HG03460 (cell line): ENCODE measurements at regions not wholly inside any gene's neighbourhood (a gene's known extent, or its start where the extent isn't known, plus 50 kb on each side); places are given as distances from the start of the nearest gene placed in this dataset.

ENCODE experiments used
- ATAC-seq: cut with Tn5 transposase; IDR thresholded peaks from one replicate; pipeline ENCODE4 v1.9.1; 2021; ENCODE audit not compliant: unreplicated experiment

GRCh38 chr18:77439888-77440287, 190.2 kb downstream of the GALR1 start:
- ATAC-seq = no peak

DNA sequence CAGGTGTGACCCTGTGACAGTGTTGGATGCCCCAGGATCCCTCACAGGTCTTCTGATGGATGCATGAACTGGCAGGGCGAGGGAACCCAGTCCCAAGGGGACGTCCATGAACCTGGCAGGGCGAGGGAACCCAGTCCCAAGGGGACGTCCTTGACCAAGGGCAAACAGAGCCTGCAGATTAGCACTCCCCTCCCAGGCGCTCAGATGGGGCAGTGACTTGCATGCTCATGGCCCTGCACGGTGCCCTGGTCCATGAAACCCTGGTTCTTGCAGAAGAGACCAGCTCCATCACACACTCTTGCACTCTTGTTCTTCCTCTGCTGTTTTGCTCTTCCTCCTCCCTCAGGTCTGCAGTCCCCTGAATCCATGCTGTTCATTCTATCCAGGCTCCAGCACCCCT, 192.7 kb downstream of the GALR1 start:
- no peak for ATAC-seq

- no peak for ATAC-seq
Measured at GRCh38 chr18:77444385-77444784, 194.7 kb downstream of the GALR1 start.

GRCh38 chr18:77448046-77448445, 198.4 kb downstream of the GALR1 start:
- no peak for ATAC-seq

DNA sequence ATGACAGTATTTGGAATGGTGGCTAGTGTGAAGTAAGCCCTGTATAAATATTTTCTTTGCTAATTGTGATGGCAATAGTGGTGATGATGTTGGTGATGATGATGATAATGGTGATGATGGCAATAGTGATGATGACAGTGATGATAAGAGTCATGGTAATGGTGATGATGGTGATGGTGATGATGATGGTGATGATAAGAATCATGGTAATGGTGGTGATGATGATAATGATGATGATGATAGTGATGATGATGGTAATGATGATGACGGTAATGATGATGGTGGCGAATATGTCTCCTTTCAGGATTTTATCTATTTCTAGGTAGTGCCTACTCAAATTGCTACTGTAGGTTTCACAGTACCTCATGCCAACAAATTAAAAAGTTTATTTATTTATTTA, 205.4 kb downstream of the GALR1 start:
- no peak for ATAC-seq

GRCh38 chr18:77457681-77458080, 208.0 kb downstream of the GALR1 start:
- no peak for ATAC-seq

DNA sequence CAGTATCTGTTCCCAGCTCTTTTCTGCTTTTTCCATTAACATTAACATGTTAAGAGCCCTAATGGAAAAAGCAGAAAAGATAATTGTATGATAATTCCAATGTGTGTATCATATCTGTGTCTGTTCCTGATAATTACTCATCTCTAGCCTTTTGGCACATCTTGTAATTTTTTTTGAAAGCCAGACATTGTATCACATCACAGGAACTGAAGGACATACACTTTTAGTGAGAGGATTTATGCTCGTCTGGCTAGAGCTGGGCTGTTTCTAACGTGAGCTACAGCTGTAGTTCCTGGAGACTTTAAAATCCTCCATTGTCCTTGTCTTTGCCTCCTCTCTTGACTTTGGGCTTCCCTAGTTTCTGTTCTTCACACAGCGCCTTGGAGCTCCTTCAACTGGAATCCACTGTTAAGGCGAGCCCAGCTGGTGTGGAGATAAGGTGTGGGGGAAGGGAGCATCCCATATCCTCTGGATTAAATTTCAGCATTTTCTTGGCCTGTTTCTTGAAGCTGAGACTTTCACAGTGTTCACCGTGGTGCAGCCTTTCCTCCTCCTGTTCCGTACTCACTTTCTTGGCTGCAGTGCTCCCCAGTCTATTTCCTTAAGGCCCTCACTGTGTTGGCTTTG, 211.5 kb downstream of the GALR1 start:
- ATAC-seq = no peak

GRCh38 chr18:77464917-77465316, 215.3 kb downstream of the GALR1 start:
- no peak for ATAC-seq

DNA sequence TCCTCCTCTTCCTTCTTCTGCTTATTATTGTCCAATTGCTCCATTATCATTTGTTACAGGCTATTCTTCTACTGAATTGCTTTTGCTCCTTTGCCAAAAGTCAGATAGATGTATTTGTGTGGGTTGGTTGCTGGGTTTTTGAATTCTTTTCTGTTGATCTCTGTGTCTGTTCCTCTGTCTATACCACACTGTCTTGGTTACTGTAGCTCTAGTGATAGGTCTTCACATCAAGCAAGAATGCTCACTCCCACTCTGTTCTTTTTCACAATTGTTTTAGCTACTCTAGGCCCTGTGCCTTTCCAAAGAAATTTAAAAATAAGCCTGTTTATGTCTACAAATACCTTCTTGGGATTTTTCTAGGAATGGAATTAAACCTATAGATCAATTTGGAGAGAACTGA, 217.2 kb downstream of the GALR1 start:
- ATAC-seq = no peak

DNA sequence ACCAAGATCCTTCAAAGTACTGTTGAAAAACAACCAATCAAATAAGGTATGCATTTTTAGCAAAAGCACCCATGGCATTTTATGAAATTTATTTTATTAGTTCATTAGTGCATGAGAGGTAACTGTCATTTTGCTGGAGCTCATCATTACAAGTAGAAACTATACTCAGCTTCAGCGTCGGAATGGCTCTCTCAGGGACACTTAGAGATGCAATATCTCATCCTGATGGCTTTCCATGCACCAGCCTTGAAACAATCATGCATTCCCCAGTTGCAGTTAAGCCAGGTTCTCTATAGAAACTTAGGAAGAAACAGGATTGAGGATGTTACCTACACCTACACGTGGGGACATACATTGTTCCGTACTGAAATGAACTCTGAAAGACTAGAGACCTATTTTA, 219.5 kb downstream of the GALR1 start:
- ATAC-seq = no peak

GRCh38 chr18:77470569-77471413, 221.1 kb downstream of the GALR1 start:
- no peak for ATAC-seq

DNA sequence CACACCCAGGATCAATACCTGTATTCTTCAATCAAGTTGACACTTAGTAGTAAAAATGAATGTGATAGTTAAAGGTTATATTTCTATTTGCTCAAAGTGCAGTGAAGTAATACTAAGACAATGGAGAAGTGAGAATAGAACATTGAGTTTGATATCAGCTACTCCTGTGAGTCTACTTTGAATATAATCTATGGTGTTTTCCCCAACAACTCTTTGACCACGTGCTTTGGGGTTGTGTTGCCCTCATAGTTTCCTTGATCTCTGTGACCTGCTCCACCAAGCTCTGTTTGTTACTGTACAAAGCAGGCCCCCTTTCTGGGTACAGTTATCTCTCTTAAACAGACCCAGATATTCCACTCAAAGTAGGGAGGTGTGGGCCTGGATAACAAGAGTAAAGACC, 222.9 kb downstream of the GALR1 start:
- ATAC-seq = no peak

GRCh38 chr18:77478646-77479442, 229.2 kb downstream of the GALR1 start:
- no peak for ATAC-seq

DNA sequence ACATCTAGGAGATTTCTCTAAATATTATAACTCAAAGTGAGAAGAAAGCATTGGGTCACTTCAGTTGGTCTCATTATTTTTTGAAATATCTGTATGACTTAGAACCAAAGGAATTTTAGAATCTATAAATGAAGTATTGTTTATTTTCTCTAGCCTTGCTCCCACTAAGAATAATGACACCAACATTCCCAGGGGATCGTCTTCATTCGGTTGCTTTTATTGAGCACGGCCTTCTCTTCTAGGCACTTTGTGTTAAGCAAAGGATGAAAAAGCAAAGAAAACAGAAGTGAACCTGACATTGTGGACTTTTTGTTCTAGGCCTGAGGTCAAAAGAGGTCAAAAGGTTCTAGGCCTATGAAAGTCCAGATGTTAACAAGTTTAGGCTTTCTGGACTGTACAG, 231.9 kb downstream of the GALR1 start:
- no peak for ATAC-seq

- ATAC-seq = no peak
Measured at GRCh38 chr18:77482190-77483085, 232.8 kb downstream of the GALR1 start.

DNA sequence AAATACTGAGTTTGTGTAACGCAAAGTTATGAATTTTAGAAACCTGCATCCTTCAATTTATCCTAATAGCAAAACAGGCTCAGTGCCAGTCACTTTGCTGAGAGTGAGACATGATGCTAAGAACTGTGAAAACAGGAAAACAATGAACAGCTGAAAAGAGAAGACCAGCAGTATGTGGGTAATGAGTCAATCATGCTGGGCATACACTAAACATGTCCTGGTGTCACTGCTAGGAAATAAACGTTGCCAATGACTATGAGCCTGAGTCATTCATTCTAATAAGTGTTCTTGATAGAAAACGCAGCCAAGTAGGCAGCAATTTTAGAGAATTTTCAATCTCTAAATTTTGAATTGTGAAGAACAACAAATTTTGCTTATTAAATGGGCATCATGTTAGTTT, 237.3 kb downstream of the GALR1 start:
- no peak for ATAC-seq

DNA sequence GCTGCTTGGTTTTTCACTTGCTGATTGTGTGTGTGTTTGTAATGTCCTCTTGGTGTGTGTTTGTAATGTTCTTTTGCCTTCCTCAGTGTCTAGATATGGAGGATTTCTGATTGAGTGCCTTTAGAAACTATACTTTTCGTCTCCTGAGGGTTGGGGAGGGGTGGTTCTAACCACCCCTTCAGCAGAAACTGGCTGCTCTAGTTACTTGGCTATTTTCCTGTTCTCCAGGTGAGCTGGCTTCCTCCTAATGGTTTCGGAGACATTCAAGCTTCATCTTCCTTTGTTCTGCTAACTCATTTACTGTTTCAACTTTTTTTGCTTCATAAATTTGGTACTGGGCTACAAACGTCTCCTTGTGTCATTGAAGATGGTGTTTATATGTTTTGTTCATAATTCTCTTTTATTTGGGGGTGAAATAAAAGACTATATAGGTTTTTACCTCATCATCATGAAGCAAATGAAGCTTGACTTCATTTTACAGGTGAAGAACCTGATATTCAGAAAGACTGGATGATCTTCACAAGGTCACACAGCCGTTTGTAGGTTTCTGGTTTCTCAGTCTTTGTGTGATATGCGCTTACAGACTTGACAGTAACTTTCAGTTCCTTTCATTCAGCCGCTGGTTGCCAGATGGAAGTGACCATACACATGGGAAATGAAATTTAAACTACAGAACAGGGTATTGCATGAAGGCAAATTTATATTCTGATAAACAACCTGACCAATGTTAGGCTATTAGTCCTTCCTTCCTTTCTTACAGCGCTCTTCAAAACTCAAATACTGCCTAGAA, 238.5 kb downstream of the GALR1 start:
- ATAC-seq = no peak

DNA sequence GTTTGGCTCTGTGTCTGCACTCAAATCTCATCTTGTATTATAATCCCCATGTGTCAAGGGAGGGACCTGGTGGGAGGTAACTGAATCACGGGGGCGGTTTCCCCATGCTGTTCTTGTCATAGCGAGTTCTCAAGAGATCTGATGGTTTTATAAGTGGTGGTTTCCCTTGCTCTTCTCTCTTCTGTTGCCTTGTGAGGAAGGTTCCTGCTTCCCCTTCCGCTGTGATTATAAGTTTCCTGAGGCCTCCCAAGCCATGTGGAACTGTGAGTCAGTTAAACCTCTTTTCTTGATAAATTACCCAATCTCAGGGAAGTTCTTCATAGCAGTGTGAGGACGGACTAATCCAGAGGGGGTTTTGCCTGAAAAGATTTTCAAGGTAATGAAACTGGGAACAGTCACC, 245.4 kb downstream of the GALR1 start:
- ATAC-seq = no peak

- ATAC-seq = peak; percentile 73
Measured at GRCh38 chr18:77495982-77496690, 246.5 kb downstream of the GALR1 start.
